GM12878 (cell line): ENCODE measurements at regions not wholly inside any gene's neighbourhood (a gene's known extent, or its start where the extent isn't known, plus 50 kb on each side); places are given as distances from the start of the nearest gene placed in this dataset.
A peak's percentile ranks its signal among the peaks of the same experiment; 100 is the strongest.

Experiments
- ATAC-seq: fragments of 200-7000 bp; cut with Tn5 transposase; 3 replicates; pipeline ENCODE4 v1.9.1; 2020; ENCODE audit warnings: mild to moderate bottlenecking, moderate library complexity
- BruUV-seq: library from RNA; stranded (reverse); fragments of 400-500 nt; replicated peaks from 2 replicates; lab custom pipeline; 2021; lab: Mats Ljungman, UMichigan
- CTCF ChIA-PET: fragments of 300-600 bp; sonication (Branson Sonifier 250); formaldehyde crosslinking; extraction: SDS; loops from one replicate; lab custom pipeline; 2021; ENCODE audit warnings: inconsistent platforms; lab: Yijun Ruan, JAX
- POLR2A ChIA-PET: fragments of 350-600 bp; formaldehyde crosslinking; extraction: SDS; loops from one replicate; lab custom pipeline; 2021; ENCODE audit warnings: inconsistent platforms; lab: Charles Lee
- RAD21 ChIA-PET: fragments of 300-600 bp; sonication (Branson Sonifier 250); formaldehyde crosslinking; loops from one replicate; lab custom pipeline; 2023; ENCODE audit warnings: antibody characterized with exemption; ENCODE audit not compliant: unreplicated experiment; lab: Charles Lee
- SMC1A ChIA-PET: fragments of 300-600 bp; sonication (Branson Sonifier 250); formaldehyde crosslinking; loops from one replicate; lab custom pipeline; 2023; ENCODE audit not compliant: unreplicated experiment, uncharacterized antibody; lab: Charles Lee
- DNase-seq: peaks from one replicate; pipeline ENCODE4 v3.0.0-alpha.2; 2011; ENCODE audit warnings: low read depth, low spot score
- FAIRE-seq: peaks from 3 replicates; lab custom pipeline; 2011; peaks lifted over from hg19 to GRCh38; lab: Jason Lieb, UNC
- H2AFZ ChIP-seq: 2 replicates; pipeline ENCODE4 v1.6.0; 2011; ENCODE audit warnings: low read depth, low read length, control low read depth; ENCODE audit not compliant: control insufficient read depth
- H3K27ac ChIP-seq: 2 replicates; pipeline ENCODE4 v1.5.1; 2011; ENCODE audit warnings: control low read depth; ENCODE audit not compliant: control insufficient read depth, insufficient read depth
- H3K27me3 ChIP-seq, 2 experiments: replicated peaks in 1 of 2; 2 replicates each; pipeline versions ENCODE4 v1.6.0 to v1.6.1; 2011; ENCODE audit warnings: low read length in 1 of 2; ENCODE audit not compliant: control insufficient read depth in 2 of 2, insufficient read depth in 2 of 2
- H3K36me3 ChIP-seq, 2 experiments: 2 replicates each; pipeline ENCODE4 v1.5.1; 2011; ENCODE audit warnings: low read length in 1 of 2; ENCODE audit not compliant: control insufficient read depth in 2 of 2, insufficient read depth in 2 of 2
- H3K4me1 ChIP-seq: 2 replicates; pipeline ENCODE4 v1.6.1; 2011; ENCODE audit warnings: mild to moderate bottlenecking, low read length, moderate library complexity, mixed read lengths; ENCODE audit not compliant: control insufficient read depth, insufficient read depth
- H3K4me2 ChIP-seq: 2 replicates; pipeline ENCODE4 v1.6.0; 2011; ENCODE audit warnings: control low read depth; ENCODE audit not compliant: control insufficient read depth, insufficient read depth
- H3K4me3 ChIP-seq: fragments of 200-600 bp; sonication (generic); 2 replicates; pipeline ENCODE4 v1.5.1; 2016
- H3K79me2 ChIP-seq: 2 replicates; pipeline ENCODE4 v1.6.0; 2011; ENCODE audit warnings: low read length; ENCODE audit not compliant: control insufficient read depth, insufficient read depth
- H3K9ac ChIP-seq: 2 replicates; pipeline ENCODE4 v1.8.0; 2011; ENCODE audit warnings: low read length, control low read depth, mixed read lengths; ENCODE audit not compliant: control insufficient read depth, insufficient read depth
- H3K9me3 ChIP-seq: replicated peaks from 3 replicates; pipeline ENCODE4 v1.5.1; 2011; ENCODE audit warnings: mild to moderate bottlenecking, low read length; ENCODE audit not compliant: control insufficient read depth, insufficient read depth
- H4K20me1 ChIP-seq: 2 replicates; pipeline ENCODE4 v1.6.0; 2011; ENCODE audit not compliant: control insufficient read depth, insufficient read depth
- CBX3 ChIP-seq: fragments of 200-600 bp; sonication (generic); IDR thresholded peaks from 2 replicates; pipeline ENCODE4 v1.6.1; 2016; ENCODE audit warnings: low read depth, borderline replicate concordance
- CEBPB ChIP-seq, 2 experiments: fragments of 150-350 bp in 1 of 2; IDR thresholded peaks; 2 replicates each; pipeline ENCODE4 v1.6.1; 2012 to 2014; ENCODE audit warnings: low read depth in 2 of 2, low read length in 2 of 2, borderline replicate concordance in 1 of 2, inconsistent platforms in 1 of 2
- ESRRA ChIP-seq: IDR thresholded peaks from 2 replicates; pipeline ENCODE4 v1.6.1; 2012; ENCODE audit warnings: mild to moderate bottlenecking, low read length, improper control_type of control experiment
- ETV6 ChIP-seq, 2 experiments: fragments of 450-650 bp in 1 of 2; IDR thresholded peaks in 1 of 2; conservative IDR thresholded peaks in 1 of 2; 2 replicates each; pipeline ENCODE4 v1.6.1; 2014; ENCODE audit warnings: antibody characterized with exemption in 1 of 2, borderline replicate concordance in 1 of 2, low read depth in 1 of 2, mild to moderate bottlenecking in 1 of 2, moderate library complexity in 1 of 2
- HCFC1 ChIP-seq: fragments of 150-350 bp; IDR thresholded peaks from 2 replicates; pipeline ENCODE4 v1.6.1; 2014; ENCODE audit warnings: low read length
- HDAC6 ChIP-seq: fragments of 200-600 bp; sonication (generic); IDR thresholded peaks from one replicate; pipeline ENCODE4 v1.8.0; 2017; ENCODE audit warnings: antibody characterized with exemption; ENCODE audit not compliant: unreplicated experiment
- JUNB ChIP-seq: IDR thresholded peaks from 2 replicates; pipeline ENCODE4 v1.6.1; 2016; ENCODE audit warnings: antibody characterized with exemption, mild to moderate bottlenecking
- KAT2A ChIP-seq: conservative IDR thresholded peaks from 2 replicates; pipeline ENCODE4 v1.6.1; 2011; ENCODE audit warnings: low read depth, low read length; ENCODE audit not compliant: control insufficient read depth
- LARP7 ChIP-seq: fragments of 450-650 bp; IDR thresholded peaks from 2 replicates; pipeline ENCODE4 v1.6.1; 2017; ENCODE audit warnings: mild to moderate bottlenecking
- NFXL1 ChIP-seq: fragments of 450-650 bp; IDR thresholded peaks from 2 replicates; pipeline ENCODE4 v1.6.1; 2017; ENCODE audit warnings: antibody characterized with exemption, mild to moderate bottlenecking, borderline replicate concordance
- NFYB ChIP-seq: IDR thresholded peaks from 2 replicates; pipeline ENCODE4 v1.6.1; 2011; ENCODE audit warnings: low read depth, mild to moderate bottlenecking, low read length, improper control_type of control experiment, moderate library complexity; ENCODE audit not compliant: insufficient read depth
- NR2C1 ChIP-seq: fragments of 450-650 bp; IDR thresholded peaks from 2 replicates; pipeline ENCODE4 v1.6.1; 2017; ENCODE audit warnings: antibody characterized with exemption, mild to moderate bottlenecking, moderate library complexity
- NR2F1 ChIP-seq: fragments of 450-650 bp; conservative IDR thresholded peaks from 2 replicates; pipeline ENCODE4 v1.6.1; 2017; ENCODE audit warnings: mild to moderate bottlenecking
- RAD21 ChIP-seq: IDR thresholded peaks from 2 replicates; pipeline ENCODE4 v1.6.1; 2011; ENCODE audit warnings: mild to moderate bottlenecking, low read depth, low read length, moderate library complexity; ENCODE audit not compliant: insufficient read depth
- RBBP5 ChIP-seq: fragments of 200-600 bp; sonication (generic); conservative IDR thresholded peaks from 2 replicates; pipeline ENCODE4 v1.6.1; 2016
- SUZ12 ChIP-seq: fragments of 200-600 bp; sonication (generic); IDR thresholded peaks from one replicate; pipeline ENCODE4 v1.6.1; 2018; ENCODE audit warnings: antibody characterized with exemption, mild to moderate bottlenecking; ENCODE audit not compliant: unreplicated experiment
- TAF1 ChIP-seq: IDR thresholded peaks from 2 replicates; pipeline ENCODE4 v1.6.1; 2011; ENCODE audit warnings: mild to moderate bottlenecking, low read depth, low read length, borderline replicate concordance
- YY1 ChIP-seq: IDR thresholded peaks from 2 replicates; pipeline ENCODE4 v1.6.1; 2011; ENCODE audit warnings: low read depth, mild to moderate bottlenecking, low read length
- ZNF217 ChIP-seq: fragments of 450-650 bp; IDR thresholded peaks from 2 replicates; pipeline ENCODE4 v1.6.1; 2017; ENCODE audit warnings: antibody characterized with exemption, mild to moderate bottlenecking
- ZSCAN29 ChIP-seq: fragments of 450-650 bp; IDR thresholded peaks from 2 replicates; pipeline ENCODE4 v1.6.1; 2017; ENCODE audit warnings: mild to moderate bottlenecking, moderate library complexity
- ZZZ3 ChIP-seq: IDR thresholded peaks from 2 replicates; pipeline ENCODE4 v1.6.1; 2011; ENCODE audit warnings: low read depth; ENCODE audit not compliant: control insufficient read depth, insufficient read length
- WGBS: methylation state at CpG from one replicate; pipeline ENCODE4 v1.1.6; 2016; ENCODE audit warnings: low lambda C conversion rate; ENCODE audit not compliant: insufficient replicate concordance, insufficient coverage; ENCODE audit errors: missing lambda C conversion rate; 5-methylcytosine and 5-hydroxymethylcytosine counted together
- in situ Hi-C: fragments of 300-500 bp; cut with MboI; formaldehyde crosslinking; loops from 9 replicates; pipeline ENCODE4 v1.14.3; 2018; ENCODE audit warnings: mixed read lengths
- intact Hi-C: fragments of 100-400 bp; cut with micrococcal nuclease; formaldehyde crosslinking; loops from one replicate; pipeline ENCODE4 v1.14.2; 2022; ENCODE audit not compliant: unreplicated experiment

DNA sequence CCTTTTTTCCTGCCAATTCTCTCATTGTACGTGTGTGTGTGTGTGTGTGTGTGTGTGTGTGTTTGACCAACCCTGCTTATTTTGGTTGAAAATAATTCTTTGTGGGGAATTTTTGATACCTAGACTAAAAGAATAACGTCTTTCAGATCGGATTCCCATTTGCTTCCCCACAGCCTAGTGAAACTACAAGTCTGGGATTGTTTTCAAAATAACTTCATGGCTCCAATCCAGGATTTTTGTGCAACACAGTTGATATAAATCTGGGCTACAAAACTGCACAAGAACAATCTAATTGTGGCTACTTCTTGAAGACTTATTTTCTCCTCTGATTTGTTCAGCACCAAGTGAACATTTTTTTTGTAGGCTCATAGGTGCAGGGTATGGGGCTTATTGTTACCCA is 332.8 kb upstream of the MIR17HG start:
- Histone ChIP-seq H3K27me3 (no peaks in the 10 kb centered on the region), H3K4me3 (no peak overlapping the region), H3K4me2 (no peak overlapping the region), H3K27ac (no peak overlapping the region), H3K36me3 (no peaks in the 10 kb centered on the region), H2AFZ (no peak overlapping the region), H4K20me1 (no peaks in the 10 kb centered on the region), H3K79me2 (no peaks in the 10 kb centered on the region), H3K9me3 (no peaks in the 10 kb centered on the region), H3K4me1 (no peaks in the 10 kb centered on the region), H3K9ac (no peak overlapping the region)
- no peak for DNase-seq
- ChIA-PET POLR2A (interaction anchor here (0.7 kb wide), 1 partner anchor 102 kb away, joined by 3 read pairs; no protein-coding TSS in a partner anchor), SMC1A (no interaction called here), RAD21 (no interaction called here), CTCF (no interaction called here)
- no peak for FAIRE-seq
- WGBS, result 11% methylated on average over 3 of the region's 3 CpGs
- in situ Hi-C loops, result no loop called here
- no peak for ATAC-seq
- BruUV-seq, result no TSS peak
- no peak for TF ChIP-seq KAT2A
- TF ChIP-seq RBBP5, result no peak
- intact Hi-C loops, result loop anchor here (5.0 kb wide), 1 partner anchor 147 kb away; no protein-coding TSS in a partner anchor

DNA sequence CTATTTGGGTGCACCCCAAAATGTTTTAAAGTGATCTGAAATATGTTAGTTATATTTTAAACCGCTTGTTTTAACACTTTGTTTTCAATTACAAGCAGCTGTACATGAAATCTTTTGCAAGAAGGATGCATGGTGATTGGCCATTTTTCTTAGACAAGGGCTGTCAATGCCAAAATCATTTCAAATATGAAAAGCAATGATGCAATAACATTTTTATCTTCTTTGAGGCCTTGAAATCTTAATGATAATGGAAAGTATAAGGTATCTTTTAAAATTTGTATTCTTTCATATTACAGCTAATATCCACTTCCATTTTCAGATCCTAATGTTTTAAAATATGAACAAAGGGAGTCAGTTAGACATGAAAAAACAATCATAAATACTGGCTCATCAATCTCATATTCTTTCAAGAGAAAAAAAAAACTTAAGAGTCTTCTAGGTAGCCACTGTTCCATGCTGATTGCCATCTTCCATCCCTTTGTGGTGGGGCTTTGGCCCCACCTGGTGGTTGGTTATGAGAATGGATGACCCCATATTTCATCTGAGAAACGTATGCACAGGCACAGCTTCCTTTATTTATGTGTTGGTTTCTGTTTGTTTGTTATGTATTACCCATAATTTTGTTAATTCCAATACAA is 330.3 kb upstream of the MIR17HG start:
- SMC1A ChIA-PET, result interaction anchor here (0.9 to 1.5 kb wide), 3 partner anchors 11 to 57 kb away, joined by 3 to 5 read pairs (median 4); no protein-coding TSS in a partner anchor
- FAIRE-seq (peak; percentile 75), DNase-seq (peak; percentile 9), ATAC-seq (peak; percentile 99)
- H2AFZ ChIP-seq, result no peak overlapping the region
- in situ Hi-C loops (no loop called here), intact Hi-C loops (loop anchor here (5.0 kb wide), 1 partner anchor 150 kb away; no protein-coding TSS in a partner anchor)
- RAD21 ChIA-PET, result no interaction called here
- H3K4me1 ChIP-seq, result no peaks in the 10 kb centered on the region
- H3K9ac ChIP-seq, result no peak overlapping the region
- BruUV-seq, result no TSS peak
- no peak overlapping the region for H3K4me2 ChIP-seq
- no peaks in the 10 kb centered on the region for H4K20me1 ChIP-seq
- H3K36me3 ChIP-seq, result no peaks in the 10 kb centered on the region
- POLR2A ChIA-PET, result no interaction called here
- H3K4me3 ChIP-seq, result no peak overlapping the region
- H3K9me3 ChIP-seq, result no peaks in the 10 kb centered on the region
- no peaks in the 10 kb centered on the region for H3K79me2 ChIP-seq
- no peak overlapping the region for H3K27ac ChIP-seq
- H3K27me3 ChIP-seq, result no peaks in the 10 kb centered on the region
- WGBS, result 0% methylated on average over 2 of the region's 2 CpGs
- CTCF ChIA-PET, result interaction anchor here (0.6 to 2.4 kb wide), 15 partner anchors 9 to 495 kb away, joined by 3 to 11 read pairs (median 4); no protein-coding TSS in a partner anchor
- TF ChIP-seq NFXL1 (no peak), YY1 (peak; percentile 61; the same call in 1 of the 2 replicates), NR2C1 (no peak), HCFC1 (no peak), SUZ12 (no peak), CEBPB (IDR thresholded peaks at IDR 0.05; ENCODE audit: borderline replicate concordance in 1 of 2, low read depth in 2 of 2, low read length in 2 of 2) (no peak), ZSCAN29 (no peak), NR2F1 (no peak), HDAC6 (no peak), JUNB (no peak), RAD21 (peak; percentile 84), ESRRA (no peak), TAF1 (no peak), ETV6 (conservative IDR thresholded peaks at IDR 0.05 in 1 of 2, IDR thresholded peaks at IDR 0.05 in 1 of 2; ENCODE audit: borderline replicate concordance in 1 of 2, low read depth in 1 of 2) (no peak), CBX3 (no peak), ZZZ3 (no peak), NFYB (no peak), ZNF217 (no peak), LARP7 (no peak)
